ENCODE measurements at regions not wholly inside any gene's neighbourhood (a gene's known extent, or its start where the extent isn't known, plus 50 kb on each side); places are given as distances from the start of the nearest gene placed in this dataset.
"Not testable (repeated sequence)": the region's sequence is repeated elsewhere in the genome, so short reads cannot be mapped to it uniquely, and the experiment has no call there.

DNA sequence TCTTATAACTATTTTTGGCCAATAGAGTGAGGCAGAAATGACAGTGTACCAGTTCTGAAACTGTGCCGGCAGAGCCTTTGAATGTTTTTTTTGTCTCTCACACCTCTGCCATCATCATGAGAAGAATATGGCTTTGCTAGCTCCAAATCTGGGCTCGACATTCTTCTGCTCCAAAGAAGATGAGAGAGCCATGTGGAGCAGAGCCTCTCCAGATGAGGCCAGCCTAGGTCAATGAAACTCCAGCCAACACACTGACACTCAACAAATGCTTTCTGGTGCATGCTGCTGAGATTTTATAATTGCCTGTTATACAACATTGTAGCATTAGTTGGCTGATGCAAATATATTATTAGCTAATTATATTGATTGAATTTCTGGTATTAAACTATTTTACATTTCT lies 154.7 kb downstream of the SLC38A4 start:
- no peak for DNase-seq (ENCODE audit: extremely low read depth, low read depth, low spot score)

- no peak for DNase-seq (ENCODE audit: extremely low read depth, low read depth, low spot score)
Measured at GRCh38 chr12:46670636-46671035, 155.2 kb downstream of the SLC38A4 start.

DNA sequence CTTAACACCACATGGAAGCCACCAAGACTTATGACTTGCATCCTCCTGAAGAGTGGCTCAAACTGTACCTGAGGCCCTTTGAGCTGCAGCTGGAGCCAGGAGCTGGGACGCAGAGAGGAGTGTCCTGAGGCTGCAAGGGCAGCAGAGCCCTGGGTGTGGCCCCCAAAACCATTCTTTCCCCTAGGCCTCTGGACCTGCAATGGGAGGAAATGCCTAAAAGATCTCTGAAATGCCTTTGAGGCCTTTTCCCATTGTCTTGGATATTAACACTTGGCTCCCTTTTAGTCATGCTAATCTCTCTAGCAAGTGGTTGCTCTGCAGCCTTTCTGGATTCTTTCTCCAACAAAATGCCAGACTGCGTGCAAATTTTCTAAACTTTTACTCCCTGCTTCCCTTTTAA lies 156.1 kb downstream of the SLC38A4 start:
- DNase-seq (ENCODE audit: extremely low read depth, low read depth, low spot score) = no peak

- DNase-seq (ENCODE audit: extremely low read depth, low read depth, low spot score) = no peak
Measured at GRCh38 chr12:46667551-46667950, 158.2 kb downstream of the SLC38A4 start.

- DNase-seq (ENCODE audit: extremely low read depth, low read depth, low spot score) = no peak
Measured at GRCh38 chr12:46664761-46665287, 161.0 kb downstream of the SLC38A4 start.

DNA sequence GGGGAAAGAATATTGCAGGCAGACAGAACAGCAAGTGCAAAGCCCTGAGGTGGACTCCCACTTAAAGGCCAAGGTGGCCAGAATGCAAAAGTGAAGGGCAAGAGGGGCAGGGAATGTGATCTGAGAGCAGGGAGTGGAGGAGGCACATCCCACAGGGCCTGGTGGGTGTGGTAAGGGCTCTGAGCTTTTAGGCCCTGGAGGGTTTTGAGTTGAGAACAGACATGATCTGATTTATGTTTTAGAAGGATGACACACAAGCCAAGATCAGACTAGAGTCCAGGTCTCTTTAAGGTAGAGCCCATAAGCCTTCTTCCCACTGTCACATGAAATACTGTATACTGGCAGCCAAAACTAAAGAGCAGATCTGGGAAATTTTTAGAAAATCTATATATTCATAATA lies 162.5 kb downstream of the SLC38A4 start:
- DNase-seq (ENCODE audit: extremely low read depth, low read depth, low spot score) = no peak

DNA sequence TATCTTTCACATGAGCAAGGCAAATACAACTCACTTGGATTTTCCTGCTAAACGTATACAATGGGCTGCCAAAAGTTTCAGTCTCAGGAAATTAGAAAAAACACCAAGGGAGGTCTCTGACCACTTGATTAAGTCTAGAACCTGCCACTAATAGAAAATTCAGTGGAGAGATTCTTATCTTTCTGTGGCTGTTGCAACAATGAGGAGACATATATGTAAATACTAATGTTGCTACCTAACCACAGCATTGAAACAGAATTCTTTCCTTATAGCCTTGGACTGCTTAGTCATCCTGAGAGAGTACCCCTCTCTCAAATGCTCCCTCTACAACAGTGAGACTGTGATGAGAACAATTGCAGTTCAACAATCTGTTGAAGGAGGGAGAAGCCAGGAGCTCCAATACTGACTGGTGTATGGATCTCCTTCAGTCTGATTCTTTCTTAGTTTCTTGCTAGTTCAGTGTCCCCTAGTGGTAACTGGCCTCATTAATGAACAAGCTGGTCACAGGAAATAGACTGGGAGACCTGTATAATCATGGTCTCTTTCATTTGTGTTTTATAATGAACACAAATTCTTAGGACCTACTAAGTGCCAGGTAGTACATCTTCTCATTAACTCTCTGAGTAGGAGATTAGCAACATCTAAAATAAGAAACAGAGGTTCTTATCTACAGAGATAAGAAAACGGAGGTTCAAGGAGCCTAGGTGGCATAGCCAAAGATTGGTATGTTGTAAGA lies 164.5 kb downstream of the SLC38A4 start:
- peak; percentile 94 for DNase-seq (ENCODE audit: extremely low read depth, low read depth, low spot score)

- DNase-seq (ENCODE audit: extremely low read depth, low read depth, low spot score) = no peak
Measured at GRCh38 chr12:46660719-46661109, 165.1 kb downstream of the SLC38A4 start.

GRCh38 chr12:46660276-46660675 lies 165.5 kb downstream of the SLC38A4 start:
- no peak for DNase-seq (ENCODE audit: extremely low read depth, low read depth, low spot score)

GRCh38 chr12:46659824-46660223 lies 166.0 kb downstream of the SLC38A4 start:
- DNase-seq (ENCODE audit: extremely low read depth, low read depth, low spot score) = no peak

DNA sequence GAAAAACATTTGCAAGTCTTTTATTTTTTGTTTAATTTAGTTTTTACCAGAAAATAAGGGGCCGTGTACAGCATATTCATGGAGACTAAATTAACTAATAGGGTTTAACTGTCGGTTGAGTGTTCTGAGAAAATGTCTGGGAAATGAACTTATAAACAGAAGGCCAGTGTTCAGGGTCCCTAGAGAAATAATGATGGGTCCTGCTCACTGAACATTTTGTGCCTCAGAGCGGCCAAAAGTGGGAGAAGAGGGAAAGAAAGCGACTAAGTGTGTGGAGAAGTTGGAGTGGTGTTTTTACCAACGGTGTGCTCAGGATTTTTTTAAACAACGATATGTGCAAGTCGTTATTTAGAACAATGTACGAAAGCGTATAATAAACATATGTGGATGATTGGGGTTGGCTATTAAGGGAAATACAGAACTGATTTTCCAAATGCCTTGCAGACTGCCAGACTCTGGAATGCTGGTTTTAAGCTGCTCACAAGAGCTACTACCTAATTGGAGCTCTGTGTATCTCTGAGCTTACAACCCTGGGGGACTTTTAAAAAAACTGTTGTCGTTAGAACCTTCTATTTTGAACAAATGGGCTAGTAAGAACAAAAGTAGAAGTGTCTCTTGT lies 166.7 kb downstream of the SLC38A4 start:
- DNase-seq (ENCODE audit: extremely low read depth, low read depth, low spot score) = no peak

DNA sequence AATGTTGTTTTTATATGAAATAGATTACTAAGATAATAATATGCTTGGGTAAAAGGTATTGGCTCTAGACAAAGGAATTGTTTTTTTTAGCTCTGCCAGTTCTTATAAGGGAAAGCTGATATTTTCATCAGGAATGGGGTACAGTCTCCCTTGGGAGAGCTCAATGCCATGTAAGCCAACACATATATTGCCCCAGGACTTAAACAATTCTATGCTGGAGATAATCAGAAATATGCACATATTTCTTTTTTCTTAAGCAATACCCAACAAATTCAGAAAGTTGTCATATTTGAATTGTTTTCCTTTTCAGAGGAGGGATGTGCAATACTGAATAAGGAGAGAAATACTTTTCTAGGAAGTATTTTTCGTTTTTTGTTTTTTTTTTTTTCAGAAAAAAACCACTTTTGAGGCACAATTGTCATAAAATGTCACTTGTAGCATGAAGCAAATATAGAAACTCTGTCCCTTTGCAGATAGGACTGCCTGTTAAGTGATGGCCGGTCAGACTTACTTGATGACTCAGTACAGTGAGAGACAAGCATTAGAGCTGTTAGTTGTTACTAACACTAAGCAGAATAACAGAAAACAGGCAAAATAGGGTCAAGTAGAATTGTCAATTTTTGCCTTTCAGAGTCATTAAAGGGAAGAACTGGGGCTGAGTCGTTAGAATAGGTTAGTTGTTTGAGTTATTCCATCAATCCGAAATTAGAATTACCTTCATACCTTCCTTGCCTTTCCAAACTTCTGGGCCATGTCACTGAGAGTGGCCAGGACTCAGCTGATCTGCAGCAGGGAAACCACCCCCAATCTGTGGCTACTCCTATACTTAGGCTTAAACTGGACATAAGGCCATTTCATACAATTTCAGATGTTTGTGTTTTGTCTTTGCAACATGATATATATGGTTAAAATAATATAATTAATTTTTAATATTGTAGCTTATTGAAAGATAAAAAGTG lies 168.1 kb downstream of the SLC38A4 start:
- DNase-seq (ENCODE audit: extremely low read depth, low read depth, low spot score) = no peak

- DNase-seq (ENCODE audit: extremely low read depth, low read depth, low spot score) = not testable (repeated sequence)
Measured at GRCh38 chr12:46655984-46656383, 169.8 kb downstream of the SLC38A4 start.

GRCh38 chr12:46653311-46653710 lies 172.5 kb downstream of the SLC38A4 start:
- no peak for DNase-seq (ENCODE audit: extremely low read depth, low read depth, low spot score)

DNA sequence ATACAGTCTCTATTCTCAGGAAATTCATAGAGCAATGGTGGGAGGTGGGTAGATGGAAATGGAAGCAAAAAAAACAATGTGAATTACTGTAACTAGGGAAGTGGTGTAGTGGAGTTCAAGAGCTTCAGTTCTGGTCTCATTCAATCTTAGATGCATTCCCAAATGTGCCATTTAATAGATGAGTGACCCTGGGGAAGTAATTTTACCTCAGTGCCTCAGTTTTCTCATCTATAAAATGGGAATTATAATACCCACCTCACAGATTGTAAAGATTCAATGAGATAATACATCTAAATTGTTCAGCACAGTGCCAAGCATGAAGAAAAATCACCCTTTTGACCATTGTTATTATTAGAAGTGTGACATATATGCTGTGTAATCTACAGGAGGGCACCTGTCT lies 173.1 kb downstream of the SLC38A4 start:
- DNase-seq (ENCODE audit: extremely low read depth, low read depth, low spot score) = no peak

DNA sequence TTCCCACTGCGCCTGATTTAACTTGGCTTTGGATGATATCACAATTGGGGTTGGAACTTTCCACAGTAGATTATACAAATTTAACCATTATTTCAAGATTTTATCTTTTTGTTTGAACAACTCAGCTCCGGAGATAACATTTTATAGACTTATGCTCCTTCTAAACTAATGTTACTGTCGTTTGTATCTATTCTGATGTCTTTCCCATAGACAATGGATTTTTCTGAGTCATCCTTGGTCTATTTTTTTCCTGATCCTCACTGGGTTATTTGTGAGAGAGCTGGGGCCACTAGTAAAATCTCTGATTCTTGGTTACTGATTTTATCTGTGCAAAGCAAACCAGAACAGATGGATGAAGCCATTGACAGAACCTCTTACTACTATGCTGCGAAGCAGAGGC lies 175.1 kb downstream of the SLC38A4 start:
- DNase-seq (ENCODE audit: extremely low read depth, low read depth, low spot score) = no peak

DNA sequence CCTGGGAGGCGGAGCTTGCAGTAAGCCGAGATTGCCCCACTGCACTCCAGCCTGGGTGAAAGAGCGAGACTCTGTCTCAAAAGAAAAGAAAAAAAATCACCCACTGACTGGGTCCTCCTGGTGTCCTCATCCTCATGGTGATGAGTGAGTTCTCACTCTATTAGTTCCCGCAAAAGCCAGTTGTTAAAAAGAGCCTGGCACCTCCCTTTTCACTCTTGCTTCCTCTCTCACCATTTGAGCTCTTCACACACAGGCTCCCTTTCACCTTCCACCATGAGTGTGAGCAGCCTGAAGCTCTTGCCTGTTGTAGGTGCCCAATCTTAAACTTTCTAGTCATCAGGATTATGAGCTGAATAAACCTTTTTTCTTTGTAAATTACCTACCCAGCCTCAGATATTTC lies 176.4 kb downstream of the SLC38A4 start:
- no peak for DNase-seq (ENCODE audit: extremely low read depth, low read depth, low spot score)

GRCh38 chr12:46647034-46647433 lies 178.8 kb downstream of the SLC38A4 start:
- DNase-seq (ENCODE audit: extremely low read depth, low read depth, low spot score) = no peak

GRCh38 chr12:46641649-46642048 lies 184.1 kb downstream of the SLC38A4 start:
- DNase-seq (ENCODE audit: extremely low read depth, low read depth, low spot score) = not testable (repeated sequence)

GRCh38 chr12:46635818-46636217 lies 190.0 kb downstream of the SLC38A4 start:
- DNase-seq (ENCODE audit: extremely low read depth, low read depth, low spot score) = no peak

Measured in glomerular endothelial cell (primary cell).